ENCODE measurements at regions not wholly inside any gene's neighbourhood (a gene's known extent, or its start where the extent isn't known, plus 50 kb on each side); places are given as distances from the start of the nearest gene placed in this dataset.

- H3K4me3 ChIP-seq (replicated peaks in 1 of 3; ENCODE audit: insufficient read depth in 1 of 3, low read depth in 1 of 3, low read length in 3 of 3): no peak overlapping the region
- no peaks in the 10 kb centered on the region for H3K27me3 ChIP-seq (ENCODE audit: control insufficient read depth in 2 of 2, insufficient read depth in 2 of 2, low read length in 2 of 2)
- FAIRE-seq: no peak
- no peaks in the 10 kb centered on the region for H3K9me3 ChIP-seq (replicated peaks; ENCODE audit: control insufficient read depth, insufficient read depth, low read length)
- no peaks in the 10 kb centered on the region for H3K79me2 ChIP-seq (ENCODE audit: control insufficient read depth, insufficient read depth, low read length)
- no peak overlapping the region for H3K4me2 ChIP-seq (ENCODE audit: insufficient read depth, low read length)
- no peak overlapping the region for H3K27ac ChIP-seq (ENCODE audit: insufficient read depth, low read depth, low read length)
- no peaks in the 10 kb centered on the region for H3K36me3 ChIP-seq (ENCODE audit: control insufficient read depth in 2 of 2, extremely low read depth in 1 of 2, insufficient read depth in 2 of 2, low read length in 2 of 2)
- ChIA-PET CTCF (no interaction called here), POLR2A (no interaction called here)
- BruUV-seq (replicated peaks): no TSS peak
- no peak overlapping the region for H3K9ac ChIP-seq (replicated peaks; ENCODE audit: extremely low read depth, insufficient read depth, low read length)
- intact Hi-C loops (cut with micrococcal nuclease) (no loop called here), dilution Hi-C loops (cut with MboI; ENCODE audit: extremely low pct_ligation_motif_present, low sequenced_read_pairs) (no loop called here)
- no peak overlapping the region for H2AFZ ChIP-seq (ENCODE audit: low read depth, low read length)
- H4K20me1 ChIP-seq (replicated peaks; ENCODE audit: control insufficient read depth, extremely low read depth, insufficient read depth, low read length): no peaks in the 10 kb centered on the region
- DNase-seq (ENCODE audit: low read depth, low spot score): no peak
- TF ChIP-seq CTCF (IDR thresholded peaks at IDR 0.05; ENCODE audit: extremely low read depth in 1 of 2, insufficient read depth in 1 of 2, low read depth in 1 of 2, low read length in 2 of 2) (no peak), POLR2AphosphoS5 (IDR thresholded peaks at IDR 0.05; ENCODE audit: insufficient read depth, low read depth, low read length) (no peak), MAX (IDR thresholded peaks at IDR 0.05; ENCODE audit: insufficient read depth, insufficient read length) (no peak), GATA2 (IDR thresholded peaks at IDR 0.05; ENCODE audit: insufficient read depth, insufficient read length, low read depth, low read length) (no peak)
- H3K9me1 ChIP-seq (replicated peaks; ENCODE audit: control insufficient read depth, extremely low read depth, insufficient read depth, low read length): no peaks in the 10 kb centered on the region
- H3K4me1 ChIP-seq (ENCODE audit: control insufficient read depth, extremely low read depth, insufficient read depth, low read length): no peaks in the 10 kb centered on the region
These were observed 458.4 kb upstream of the SOX5 start for GRCh38 chr12:24407884-24408283.

- Histone ChIP-seq H3K36me3 (ENCODE audit: control insufficient read depth in 2 of 2, extremely low read depth in 1 of 2, insufficient read depth in 2 of 2, low read length in 2 of 2) (no peaks in the 10 kb centered on the region), H3K9me1 (replicated peaks; ENCODE audit: control insufficient read depth, extremely low read depth, insufficient read depth, low read length) (no peaks in the 10 kb centered on the region), H3K9me3 (replicated peaks; ENCODE audit: control insufficient read depth, insufficient read depth, low read length) (no peaks in the 10 kb centered on the region), H3K4me3 (replicated peaks in 1 of 3; ENCODE audit: insufficient read depth in 1 of 3, low read depth in 1 of 3, low read length in 3 of 3) (no peak overlapping the region), H3K9ac (replicated peaks; ENCODE audit: extremely low read depth, insufficient read depth, low read length) (no peak overlapping the region), H3K4me2 (ENCODE audit: insufficient read depth, low read length) (no peak overlapping the region), H4K20me1 (replicated peaks; ENCODE audit: control insufficient read depth, extremely low read depth, insufficient read depth, low read length) (no peaks in the 10 kb centered on the region), H3K27me3 (ENCODE audit: control insufficient read depth in 2 of 2, insufficient read depth in 2 of 2, low read length in 2 of 2) (no peaks in the 10 kb centered on the region), H3K79me2 (ENCODE audit: control insufficient read depth, insufficient read depth, low read length) (no peaks in the 10 kb centered on the region), H2AFZ (ENCODE audit: low read depth, low read length) (no peak overlapping the region), H3K4me1 (ENCODE audit: control insufficient read depth, extremely low read depth, insufficient read depth, low read length) (no peaks in the 10 kb centered on the region), H3K27ac (ENCODE audit: insufficient read depth, low read depth, low read length) (no peak overlapping the region)
- no peak for DNase-seq (ENCODE audit: low read depth, low spot score)
- no peak for FAIRE-seq
- intact Hi-C loops (cut with micrococcal nuclease): no loop called here
- BruUV-seq (replicated peaks): no TSS peak
- TF ChIP-seq FOS (IDR thresholded peaks at IDR 0.05; ENCODE audit: borderline replicate concordance, insufficient read depth, low read length): no peak
- CTCF ChIA-PET: interaction anchor here (0.8 to 1.9 kb wide), 2 partner anchors 14 to 335 kb away, joined by 3 to 4 read pairs; no protein-coding TSS in a partner anchor
- POLR2A ChIA-PET: no interaction called here
- dilution Hi-C loops (cut with MboI; ENCODE audit: extremely low pct_ligation_motif_present, low sequenced_read_pairs): no loop called here
These were observed 454.8 kb upstream of the SOX5 start for GRCh38 chr12:24404086-24404815.
